HG03439 (cell line): ENCODE measurements at regions not wholly inside any gene's neighbourhood (a gene's known extent, or its start where the extent isn't known, plus 50 kb on each side); places are given as distances from the start of the nearest gene placed in this dataset.
A peak's percentile ranks its signal among the peaks of the same experiment; 100 is the strongest.
"Not testable (repeated sequence)": the region's sequence is repeated elsewhere in the genome, so short reads cannot be mapped to it uniquely, and the experiment has no call there.

ENCODE experiments used
- ATAC-seq: cut with Tn5 transposase; IDR thresholded peaks from one replicate; pipeline ENCODE4 v1.9.1; 2021; ENCODE audit warnings: mild to moderate bottlenecking, moderate library complexity; ENCODE audit not compliant: unreplicated experiment

GRCh38 chr1:143845193-143845592 lies 126.6 kb downstream of the FAM72C start:
- not testable (repeated sequence) for ATAC-seq

- not testable (repeated sequence) for ATAC-seq
Measured at GRCh38 chr1:143842058-143842457, 129.7 kb downstream of the FAM72C start.

GRCh38 chr1:143839182-143839581 lies 132.6 kb downstream of the FAM72C start:
- not testable (repeated sequence) for ATAC-seq

GRCh38 chr1:143838598-143838929 lies 133.2 kb downstream of the FAM72C start:
- not testable (repeated sequence) for ATAC-seq

GRCh38 chr1:143837924-143838597 lies 133.7 kb downstream of the FAM72C start:
- not testable (repeated sequence) for ATAC-seq

- not testable (repeated sequence) for ATAC-seq
Measured at GRCh38 chr1:143833376-143833775, 138.4 kb downstream of the FAM72C start.

DNA sequence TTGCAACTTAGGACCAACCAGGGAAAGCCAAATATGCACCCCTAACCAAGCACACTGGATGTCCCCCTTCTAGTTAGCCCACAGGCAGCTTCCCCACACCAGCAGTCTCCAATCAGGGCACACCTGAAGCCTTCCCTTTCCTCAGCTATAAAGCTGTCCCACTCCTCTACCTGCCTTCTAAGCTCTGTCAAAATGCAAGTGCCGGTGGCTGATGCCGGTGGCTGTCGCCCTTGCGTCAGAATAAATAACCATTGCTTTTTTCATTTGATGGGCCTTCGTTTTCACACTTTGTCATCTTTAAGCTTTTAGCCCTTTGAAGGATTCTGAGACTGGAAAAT lies 139.4 kb downstream of the FAM72C start:
- not testable (repeated sequence) for ATAC-seq

DNA sequence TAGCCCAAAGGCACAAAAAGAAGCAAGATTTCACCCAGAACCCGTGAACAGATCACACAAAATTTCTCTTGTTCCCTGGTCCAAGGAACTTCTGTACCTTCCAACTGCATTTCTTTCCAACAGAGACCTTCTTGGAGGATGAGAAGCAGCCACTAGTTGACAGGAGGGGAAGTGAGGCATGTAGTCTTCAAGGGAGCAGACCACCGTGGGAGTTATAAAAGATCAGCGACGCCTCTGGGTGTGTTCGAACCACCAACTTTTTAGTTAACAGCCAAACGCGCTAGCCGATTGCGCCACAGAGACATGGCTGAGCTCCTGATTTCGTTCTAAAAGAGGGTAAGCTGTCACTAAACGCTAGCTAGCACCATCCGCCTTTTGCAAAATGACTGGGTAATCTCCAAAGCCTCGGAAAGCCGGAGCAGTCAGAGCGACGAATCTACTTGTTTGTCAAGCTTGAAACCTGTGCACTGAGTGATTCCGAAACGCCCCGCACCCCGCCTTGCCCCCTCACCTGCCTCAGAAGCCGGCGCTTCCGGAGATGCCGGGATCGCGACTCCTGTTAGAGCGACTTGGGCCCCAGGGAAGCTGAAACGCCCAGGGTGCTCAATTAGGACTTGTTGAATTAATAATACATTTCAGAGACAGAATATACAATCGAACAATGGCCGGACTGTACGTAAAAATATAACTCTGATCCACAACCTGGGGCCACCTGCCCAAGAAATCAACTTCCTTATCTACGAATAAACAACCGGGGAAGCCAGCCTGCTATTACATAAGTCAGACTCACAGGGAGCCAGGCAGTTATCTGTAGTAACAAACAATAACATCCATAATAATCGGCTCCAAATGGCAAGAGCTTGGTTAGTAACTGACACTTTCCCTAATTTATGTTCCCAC lies 140.1 kb downstream of the FAM72C start:
- not testable (repeated sequence) for ATAC-seq

DNA sequence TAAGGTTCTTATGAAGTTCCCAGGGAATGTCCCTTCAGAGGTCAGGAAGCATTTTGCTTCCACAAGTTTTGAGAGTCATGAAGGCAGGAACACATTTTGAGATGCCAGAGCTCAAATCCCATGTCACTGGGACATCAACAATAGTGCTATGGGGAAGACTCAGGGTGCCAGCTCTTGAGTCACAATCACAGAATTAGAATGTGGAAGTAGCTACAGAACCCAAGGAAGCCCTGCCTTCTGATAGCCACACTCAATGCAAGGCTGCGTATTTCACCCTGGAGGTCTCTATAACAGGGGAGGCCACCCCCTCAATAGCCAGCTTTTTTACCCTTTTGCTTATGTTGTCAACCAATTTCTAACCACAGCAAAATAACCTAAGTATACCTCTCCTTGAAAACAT lies 145.6 kb downstream of the FAM72C start:
- ATAC-seq: not testable (repeated sequence)

DNA sequence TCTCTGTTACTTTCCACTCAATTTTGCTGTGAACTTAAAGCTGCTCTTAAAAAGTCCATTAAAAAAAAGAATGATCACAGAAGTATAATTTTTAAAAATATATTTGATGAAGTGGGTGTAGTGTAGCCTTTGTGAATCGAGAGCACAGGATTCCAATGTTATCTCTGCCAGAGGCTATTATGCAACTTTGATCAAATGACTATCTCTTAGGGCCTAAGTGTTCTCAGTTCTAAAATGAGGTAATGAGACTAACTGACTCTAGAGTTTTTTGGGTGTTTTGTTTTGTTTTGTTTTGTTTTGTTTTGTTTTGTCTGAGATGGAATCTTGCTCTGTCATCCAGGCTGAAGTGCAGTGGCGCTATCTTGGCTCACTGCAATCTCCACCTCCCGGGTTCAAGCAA lies 147.5 kb downstream of the FAM72C start:
- not testable (repeated sequence) for ATAC-seq

GRCh38 chr1:143820058-143820457 lies 151.7 kb downstream of the FAM72C start:
- ATAC-seq: not testable (repeated sequence)

GRCh38 chr1:143816369-143816768 lies 155.4 kb downstream of the FAM72C start:
- ATAC-seq: not testable (repeated sequence)

- not testable (repeated sequence) for ATAC-seq
Measured at GRCh38 chr1:143805374-143805773, 166.4 kb downstream of the FAM72C start.

DNA sequence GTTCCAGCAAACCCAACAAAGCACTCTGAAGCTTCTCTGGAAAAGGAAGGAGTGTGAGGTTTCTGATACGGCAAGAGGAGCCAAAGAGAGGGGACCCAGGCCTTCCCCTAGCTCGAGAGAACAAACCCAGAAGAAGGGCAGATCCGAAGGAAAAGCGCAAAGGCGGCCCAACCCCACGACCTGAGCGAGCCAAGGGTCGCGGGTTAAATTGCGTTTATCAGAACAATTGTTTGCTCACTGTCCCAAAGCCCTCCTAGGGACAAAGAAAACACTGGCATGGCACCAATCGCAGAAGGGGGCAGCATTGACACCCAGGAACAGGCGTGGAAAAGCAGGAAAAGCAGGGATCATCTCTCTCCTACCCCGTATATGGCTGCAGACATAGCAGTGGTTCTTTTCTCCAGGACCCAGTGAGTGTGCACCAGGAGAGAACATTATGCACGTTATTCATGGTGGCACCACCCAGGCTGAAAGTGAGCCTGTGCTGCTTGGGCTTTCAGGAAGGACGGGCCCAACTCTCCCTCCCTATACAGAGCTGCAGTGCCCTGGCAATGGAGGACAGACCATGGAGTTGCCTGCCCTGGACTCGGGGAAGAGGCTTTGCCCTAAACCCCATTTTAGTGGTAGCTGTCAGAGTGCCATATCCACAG lies 167.0 kb downstream of the FAM72C start:
- ATAC-seq: not testable (repeated sequence)

DNA sequence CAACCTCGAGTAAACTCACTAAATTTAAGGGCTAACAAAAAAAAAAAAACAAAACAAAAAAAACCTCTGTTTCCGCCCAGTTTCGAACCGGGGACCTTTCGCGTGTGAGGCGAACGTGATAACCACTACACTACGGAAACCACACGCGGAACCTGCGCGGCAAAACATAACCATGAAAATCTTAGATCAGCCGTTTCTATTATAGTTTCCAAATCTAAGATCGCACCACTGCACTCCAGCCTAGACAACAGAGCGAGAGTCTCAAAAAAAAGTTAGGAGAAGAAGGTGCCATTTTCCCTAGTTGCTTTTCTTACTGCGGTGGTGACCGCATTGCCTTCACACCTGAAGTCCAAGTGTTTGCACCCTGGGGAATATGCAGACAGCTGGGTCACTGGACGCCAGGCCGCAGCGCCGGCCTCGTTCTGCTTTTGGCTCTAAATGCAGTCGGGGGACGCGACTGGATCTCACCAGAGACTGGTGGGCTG lies 167.8 kb downstream of the FAM72C start:
- ATAC-seq: peak; percentile 61

DNA sequence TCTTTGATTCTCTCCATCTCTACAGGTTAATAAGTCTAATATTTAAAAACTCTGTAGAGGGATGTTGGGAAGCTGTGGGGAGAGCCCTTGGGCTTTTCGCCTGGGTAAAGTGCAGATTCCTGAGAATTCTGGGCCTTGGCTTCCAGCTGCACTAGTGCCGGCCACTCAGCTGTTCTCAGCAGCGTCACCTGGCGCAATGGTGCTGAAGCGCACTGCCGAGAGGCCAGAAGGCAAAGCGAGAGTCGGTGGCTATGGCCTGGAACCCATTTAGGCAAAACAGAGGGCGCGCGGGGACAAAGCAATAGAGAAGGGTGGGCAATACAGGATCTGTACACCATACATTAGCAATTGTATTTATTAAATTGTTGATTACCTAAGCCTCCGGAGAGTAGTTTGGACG lies 168.7 kb downstream of the FAM72C start:
- not testable (repeated sequence) for ATAC-seq

GRCh38 chr1:143799568-143800187 lies 172.1 kb downstream of the FAM72C start:
- not testable (repeated sequence) for ATAC-seq

GRCh38 chr1:143796369-143796768 lies 175.4 kb downstream of the FAM72C start:
- ATAC-seq: not testable (repeated sequence)

GRCh38 chr1:143792047-143792937 lies 179.5 kb downstream of the FAM72C start:
- ATAC-seq: not testable (repeated sequence)

- not testable (repeated sequence) for ATAC-seq
Measured at GRCh38 chr1:143786381-143786780, 185.4 kb downstream of the FAM72C start.
